Effector memory CD4-positive, alpha-beta T cell (primary cell): ENCODE measurements at regions not wholly inside any gene's neighbourhood (a gene's known extent, or its start where the extent isn't known, plus 50 kb on each side); places are given as distances from the start of the nearest gene placed in this dataset.

Experiments
- DNase-seq, 3 donors: peaks; one replicate each; pipeline ENCODE4 v3.0.0-alpha.2; 2020
- H3K27ac ChIP-seq: 2 replicates; pipeline ENCODE4 v1.7.0; 2013; ENCODE audit warnings: mild to moderate bottlenecking, low read length, moderate library complexity; ENCODE audit not compliant: insufficient read depth, poor library complexity, severe bottlenecking
- H3K27me3 ChIP-seq: replicated peaks from 2 replicates; pipeline ENCODE4 v1.7.0; 2013; ENCODE audit warnings: mild to moderate bottlenecking, low read length; ENCODE audit not compliant: insufficient read depth, control insufficient read depth, poor library complexity, severe bottlenecking
- H3K36me3 ChIP-seq: 2 replicates; pipeline ENCODE4 v1.7.0; 2013; ENCODE audit warnings: mild to moderate bottlenecking, low read length, moderate library complexity; ENCODE audit not compliant: control insufficient read depth, insufficient read depth
- H3K4me1 ChIP-seq: 2 replicates; pipeline ENCODE4 v1.7.0; 2013; ENCODE audit warnings: low read length, mild to moderate bottlenecking; ENCODE audit not compliant: control insufficient read depth, insufficient read depth, poor library complexity, severe bottlenecking
- H3K4me3 ChIP-seq: 2 replicates; pipeline ENCODE4 v1.7.0; 2013; ENCODE audit warnings: low read length, low read depth, mild to moderate bottlenecking; ENCODE audit not compliant: insufficient read depth, poor library complexity, severe bottlenecking
- H3K9me3 ChIP-seq: 2 replicates; pipeline ENCODE4 v1.7.0; 2013; ENCODE audit warnings: mild to moderate bottlenecking, low read length, moderate library complexity; ENCODE audit not compliant: control insufficient read depth

- no peak for DNase-seq
- Histone ChIP-seq H3K36me3 (no peaks in the 10 kb centered on the region), H3K4me3 (no peak overlapping the region), H3K27me3 (no peaks in the 10 kb centered on the region), H3K27ac (no peak overlapping the region), H3K4me1 (no peaks in the 10 kb centered on the region), H3K9me3 (no peaks in the 10 kb centered on the region)
These were observed 333.9 kb upstream of the KIRREL3 start for GRCh38 chr11:127334466-127334865.

- H3K4me3 ChIP-seq = no peak overlapping the region
- no peak overlapping the region for H3K27ac ChIP-seq
- H3K36me3 ChIP-seq = no peaks in the 10 kb centered on the region
- H3K9me3 ChIP-seq = no peaks in the 10 kb centered on the region
- no peak for DNase-seq
- no peaks in the 10 kb centered on the region for H3K27me3 ChIP-seq
- H3K4me1 ChIP-seq = no peaks in the 10 kb centered on the region
These were observed 332.3 kb upstream of the KIRREL3 start for GRCh38 chr11:127332896-127333295.

DNA sequence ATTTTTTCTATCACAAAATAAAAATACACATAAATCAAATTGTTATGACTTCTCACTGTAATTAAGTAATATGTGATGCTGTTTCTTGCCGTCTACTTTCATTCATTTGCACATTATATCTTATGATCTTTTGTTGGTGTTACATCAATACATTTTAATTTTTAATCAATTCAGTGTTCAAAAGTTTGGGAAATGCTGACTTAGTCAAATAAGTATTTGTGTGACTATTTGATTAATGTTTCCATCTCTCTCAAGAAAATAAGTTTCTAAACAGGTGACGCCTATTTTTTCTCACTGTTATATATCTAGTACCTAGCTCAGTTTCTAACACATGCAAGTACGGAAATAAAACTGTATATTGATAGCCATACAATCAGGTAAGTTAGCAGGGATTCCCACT is 329.5 kb upstream of the KIRREL3 start:
- Histone ChIP-seq H3K27me3 (no peaks in the 10 kb centered on the region), H3K4me3 (no peak overlapping the region), H3K27ac (no peak overlapping the region), H3K4me1 (no peaks in the 10 kb centered on the region), H3K9me3 (no peaks in the 10 kb centered on the region), H3K36me3 (no peaks in the 10 kb centered on the region)
- no peak for DNase-seq

- Histone ChIP-seq H3K27ac (no peak overlapping the region), H3K27me3 (no peaks in the 10 kb centered on the region), H3K9me3 (no peaks in the 10 kb centered on the region), H3K36me3 (no peaks in the 10 kb centered on the region), H3K4me1 (no peaks in the 10 kb centered on the region), H3K4me3 (no peak overlapping the region)
- no peak for DNase-seq
These were observed 307.7 kb upstream of the KIRREL3 start for GRCh38 chr11:127308291-127308690.

DNA sequence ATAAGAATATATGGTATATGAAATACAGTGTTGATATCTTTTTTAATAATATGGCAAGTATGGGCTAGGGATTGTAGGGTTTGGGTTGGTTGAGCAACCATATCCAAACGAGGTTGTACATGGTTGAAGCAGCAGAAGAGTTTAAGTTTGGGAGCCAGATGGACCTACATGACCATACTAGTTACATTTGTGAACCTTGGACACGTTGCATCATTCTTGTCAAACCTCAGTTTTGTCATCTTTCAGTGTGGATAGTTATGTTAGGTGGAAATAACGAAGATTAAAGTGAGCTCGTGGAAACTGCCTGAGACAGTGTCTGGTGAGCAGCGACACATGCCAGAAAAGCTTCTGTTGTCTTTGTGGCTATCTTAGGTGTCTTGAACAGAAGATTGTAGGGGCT is 307.1 kb upstream of the KIRREL3 start:
- Histone ChIP-seq H3K27ac (no peak overlapping the region), H3K36me3 (no peaks in the 10 kb centered on the region), H3K4me1 (no peaks in the 10 kb centered on the region), H3K9me3 (no peaks in the 10 kb centered on the region), H3K4me3 (no peak overlapping the region), H3K27me3 (no peaks in the 10 kb centered on the region)
- no peak for DNase-seq

DNA sequence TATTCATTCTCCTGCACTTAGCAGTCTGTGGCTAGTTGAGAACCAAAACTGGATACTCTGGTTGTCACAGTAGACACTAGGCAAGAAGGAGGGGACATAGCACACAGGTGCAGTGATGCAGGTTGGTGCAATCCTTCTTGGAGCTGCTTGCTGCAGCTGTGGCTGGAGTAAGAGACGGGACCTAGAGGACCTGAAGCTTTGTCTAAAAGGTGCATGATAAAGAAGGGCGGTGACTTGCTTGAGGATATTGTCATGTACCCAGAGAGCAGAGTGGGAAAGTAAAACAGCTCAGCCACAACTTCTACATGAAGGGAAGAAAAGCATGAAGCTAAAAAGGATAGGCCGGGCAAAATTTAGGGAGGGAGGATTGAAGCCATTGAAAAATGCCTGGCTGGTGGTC is 304.1 kb upstream of the KIRREL3 start:
- Histone ChIP-seq H3K27ac (no peak overlapping the region), H3K36me3 (no peaks in the 10 kb centered on the region), H3K9me3 (no peaks in the 10 kb centered on the region), H3K4me3 (no peak overlapping the region), H3K27me3 (no peaks in the 10 kb centered on the region), H3K4me1 (no peaks in the 10 kb centered on the region)
- no peak for DNase-seq

GRCh38 chr11:127288926-127289325 is 288.4 kb upstream of the KIRREL3 start:
- no peak overlapping the region for H3K27ac ChIP-seq
- no peaks in the 10 kb centered on the region for H3K4me1 ChIP-seq
- no peaks in the 10 kb centered on the region for H3K27me3 ChIP-seq
- no peak overlapping the region for H3K4me3 ChIP-seq
- no peaks in the 10 kb centered on the region for H3K9me3 ChIP-seq
- H3K36me3 ChIP-seq = no peaks in the 10 kb centered on the region
- no peak for DNase-seq

DNA sequence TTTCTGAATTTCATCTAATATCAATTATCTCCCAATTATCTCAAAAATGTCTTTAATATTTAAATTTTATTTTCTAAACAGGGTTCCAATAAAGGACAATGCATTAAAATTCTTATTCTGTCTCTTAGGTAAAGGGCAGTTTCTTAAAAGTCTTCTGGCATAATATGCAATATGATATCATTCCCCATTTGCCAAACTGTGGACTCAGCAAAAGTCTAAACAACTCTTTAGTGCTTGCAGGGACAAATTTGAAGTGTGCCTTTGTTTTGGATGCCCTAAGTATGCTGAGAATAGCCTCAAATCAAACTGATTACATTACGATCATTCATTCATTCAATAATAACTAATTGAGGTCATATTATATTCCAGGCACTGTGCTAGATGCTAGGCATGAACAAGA is 281.0 kb upstream of the KIRREL3 start:
- no peaks in the 10 kb centered on the region for H3K27me3 ChIP-seq
- H3K4me3 ChIP-seq = no peak overlapping the region
- no peaks in the 10 kb centered on the region for H3K36me3 ChIP-seq
- H3K9me3 ChIP-seq = no peaks in the 10 kb centered on the region
- no peaks in the 10 kb centered on the region for H3K4me1 ChIP-seq
- DNase-seq = no peak
- no peak overlapping the region for H3K27ac ChIP-seq

DNA sequence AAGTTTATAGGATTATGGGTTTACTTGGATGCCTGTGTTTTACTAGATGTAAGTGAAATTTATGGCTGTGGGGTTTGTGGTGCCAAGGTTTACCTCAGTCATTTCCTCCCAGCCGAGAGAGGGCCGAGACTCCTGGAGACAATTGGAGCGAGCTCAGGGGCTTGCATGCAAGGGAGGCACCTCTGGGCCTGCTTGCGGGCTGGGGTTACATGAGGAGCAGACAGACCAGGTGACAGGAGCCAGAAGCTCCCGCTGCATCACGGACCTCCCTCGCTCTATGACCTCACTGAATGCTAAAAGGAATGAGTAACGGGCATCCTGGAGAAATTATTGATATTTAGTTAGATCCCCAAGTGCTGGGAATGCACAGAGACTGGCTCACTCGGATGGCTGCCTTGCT is 275.2 kb upstream of the KIRREL3 start:
- DNase-seq = no peak
- no peaks in the 10 kb centered on the region for H3K4me1 ChIP-seq
- no peaks in the 10 kb centered on the region for H3K36me3 ChIP-seq
- no peaks in the 10 kb centered on the region for H3K27me3 ChIP-seq
- H3K9me3 ChIP-seq = no peaks in the 10 kb centered on the region
- no peak overlapping the region for H3K4me3 ChIP-seq
- no peak overlapping the region for H3K27ac ChIP-seq

DNA sequence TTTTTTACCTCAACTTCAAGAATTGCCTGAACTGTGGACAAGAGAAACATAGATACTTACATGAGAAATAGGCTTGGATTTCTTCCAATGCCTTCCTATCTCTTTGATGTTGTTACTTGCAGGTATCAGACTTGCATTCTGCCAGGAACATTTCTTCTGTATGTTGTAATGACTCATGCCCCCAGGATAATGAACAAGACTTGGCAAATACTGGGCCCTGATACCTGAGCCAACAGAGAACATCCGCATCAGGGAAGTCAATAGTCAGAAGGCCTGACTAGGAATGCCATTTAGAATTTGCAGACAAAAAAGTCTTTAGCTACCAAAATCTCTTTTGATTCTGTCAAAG is 273.7 kb upstream of the KIRREL3 start:
- DNase-seq = no peak
- H3K27ac ChIP-seq = no peak overlapping the region
- no peaks in the 10 kb centered on the region for H3K4me1 ChIP-seq
- no peaks in the 10 kb centered on the region for H3K9me3 ChIP-seq
- H3K36me3 ChIP-seq = no peaks in the 10 kb centered on the region
- H3K27me3 ChIP-seq = no peaks in the 10 kb centered on the region
- no peak overlapping the region for H3K4me3 ChIP-seq
